H1 (cell line): ENCODE measurements at regions not wholly inside any gene's neighbourhood (a gene's known extent, or its start where the extent isn't known, plus 50 kb on each side); places are given as distances from the start of the nearest gene placed in this dataset.

Experiments used
- CTCF ChIA-PET: fragments of 300-600 bp; sonication (Branson Sonifier 250); formaldehyde crosslinking; loops from one replicate; lab custom pipeline; 2021; ENCODE audit not compliant: partially characterized antibody; lab: Charles Lee
- POLR2A ChIA-PET: fragments of 300-600 bp; sonication (Branson Sonifier 250); formaldehyde crosslinking; loops from one replicate; lab custom pipeline; 2021; ENCODE audit warnings: inconsistent platforms; ENCODE audit not compliant: partially characterized antibody; lab: Charles Lee
- DNase-seq, 2 experiments: peaks; one replicate each; pipeline versions ENCODE4 v3.0.0 to v3.0.0-alpha.2; 2010 to 2022; ENCODE audit warnings: low spot score in 2 of 2, low read depth in 1 of 2, mixed read lengths in 1 of 2
- FAIRE-seq: peaks from 2 replicates; lab custom pipeline; 2011; peaks lifted over from hg19 to GRCh38; lab: Jason Lieb, UNC
- H2AFZ ChIP-seq: 2 replicates; pipeline ENCODE4 v1.8.1; 2012; ENCODE audit warnings: low read length, inconsistent platforms
- H2AK5ac ChIP-seq: 2 replicates; pipeline ENCODE4 v1.6.1; 2013; ENCODE audit warnings: low read depth, low read length
- H2BK120ac ChIP-seq: replicated peaks from 2 replicates; pipeline ENCODE3; 2013; ENCODE audit warnings: low read depth, low read length, inconsistent platforms
- H2BK12ac ChIP-seq: 2 replicates; pipeline ENCODE4 v1.6.1; 2013; ENCODE audit warnings: low read depth, low read length
- H2BK15ac ChIP-seq: 2 replicates; pipeline ENCODE4 v1.6.1; 2013; ENCODE audit warnings: low read length
- H2BK20ac ChIP-seq: 2 replicates; pipeline ENCODE4 v1.6.1; 2013; ENCODE audit warnings: low read length
- H2BK5ac ChIP-seq: 2 replicates; pipeline ENCODE4 v1.6.1; 2013; ENCODE audit warnings: low read depth, low read length
- H3K14ac ChIP-seq: 2 replicates; pipeline ENCODE4 v1.6.1; 2013; ENCODE audit warnings: inconsistent platforms; ENCODE audit not compliant: insufficient read length
- H3K18ac ChIP-seq: 2 replicates; pipeline ENCODE4 v1.6.1; 2013; ENCODE audit warnings: low read length; ENCODE audit errors: extremely low read depth
- H3K23ac ChIP-seq: 2 replicates; pipeline ENCODE4 v1.6.1; 2013; ENCODE audit warnings: inconsistent platforms; ENCODE audit not compliant: insufficient read length
- H3K23me2 ChIP-seq: 2 replicates; pipeline ENCODE4 v1.6.1; 2013; ENCODE audit warnings: low read depth, low read length
- H3K27ac ChIP-seq: 2 replicates; pipeline ENCODE4 v1.6.1; 2011; ENCODE audit warnings: low read depth, low read length, inconsistent platforms
- H3K27me3 ChIP-seq, 4 experiments: replicated peaks in 1 of 4; 1 replicate in 1 of 4; 2 replicates in 3 of 4; pipeline versions ENCODE4 v1.6.1 to v1.8.1; 2011 to 2013; ENCODE audit warnings: low read length in 3 of 4, mild to moderate bottlenecking in 3 of 4, inconsistent platforms in 2 of 4, mixed read lengths in 2 of 4, moderate library complexity in 1 of 4; ENCODE audit not compliant: control insufficient read depth in 3 of 4, insufficient read depth in 3 of 4; ENCODE audit errors: extremely low read depth in 1 of 4
- H3K36me3 ChIP-seq, 4 experiments: 2 replicates each; pipeline versions ENCODE4 v1.6.1 to v1.8.1; 2011 to 2013; ENCODE audit warnings: mild to moderate bottlenecking in 4 of 4, low read length in 3 of 4, moderate library complexity in 2 of 4, control low read depth in 1 of 4, inconsistent platforms in 1 of 4; ENCODE audit not compliant: insufficient read depth in 4 of 4, control insufficient read depth in 2 of 4
- H3K4ac ChIP-seq: replicated peaks from 2 replicates; pipeline ENCODE3; 2013; ENCODE audit warnings: low read length, low read depth, mixed read lengths, inconsistent platforms; ENCODE audit not compliant: insufficient read length
- H3K4me1 ChIP-seq, 4 experiments: replicated peaks in 1 of 4; 1 replicate in 1 of 4; 2 replicates in 3 of 4; pipeline versions ENCODE4 v1.6.1 to v1.8.1; 2011 to 2013; ENCODE audit warnings: low read length in 3 of 4, inconsistent platforms in 2 of 4, mixed read lengths in 1 of 4; ENCODE audit not compliant: insufficient read depth in 4 of 4, control insufficient read depth in 3 of 4
- H3K4me2 ChIP-seq, 2 experiments: 2 replicates each; pipeline versions ENCODE4 v1.6.1 to v1.8.1; 2011 to 2013; ENCODE audit warnings: low read depth in 2 of 2, low read length in 2 of 2, control low read depth in 1 of 2, inconsistent platforms in 1 of 2, mild to moderate bottlenecking in 1 of 2; ENCODE audit not compliant: insufficient read depth in 1 of 2
- H3K4me3 ChIP-seq, 4 experiments: fragments of 200-600, 300-600 bp in 1 of 4; sonication (generic), shearing (Covaris generic), sonication (Bioruptor Twin) in 1 of 4; 2 replicates each; pipeline versions ENCODE4 v1.5.1 to v1.8.1; 2011 to 2016; ENCODE audit warnings: low read length in 4 of 4, low read depth in 3 of 4, control low read depth in 2 of 4, inconsistent platforms in 2 of 4, mild to moderate bottlenecking in 2 of 4, mixed read lengths in 1 of 4, moderate library complexity in 1 of 4; ENCODE audit not compliant: insufficient read depth in 2 of 4; ENCODE audit errors: extremely low read depth in 1 of 4
- H3K56ac ChIP-seq: replicated peaks from 2 replicates; pipeline ENCODE3; 2013; ENCODE audit warnings: low read depth, mild to moderate bottlenecking, mixed read lengths, low read length, inconsistent platforms; ENCODE audit not compliant: insufficient read length
- H3K79me1 ChIP-seq: 2 replicates; pipeline ENCODE4 v1.6.1; 2013; ENCODE audit warnings: low read depth, low read length, control low read depth
- H3K79me2 ChIP-seq, 2 experiments: 2 replicates each; pipeline versions ENCODE4 v1.6.1 to v1.8.1; 2012 to 2013; ENCODE audit warnings: low read length in 2 of 2, mild to moderate bottlenecking in 2 of 2, inconsistent platforms in 1 of 2; ENCODE audit not compliant: insufficient read depth in 2 of 2, control insufficient read depth in 1 of 2
- H3K9ac ChIP-seq, 4 experiments: replicated peaks in 1 of 4; 1 replicate in 1 of 4; 2 replicates in 3 of 4; pipeline versions ENCODE4 v1.6.1 to v1.8.1; 2011 to 2013; ENCODE audit warnings: low read depth in 3 of 4, low read length in 3 of 4, control low read depth in 2 of 4, mild to moderate bottlenecking in 2 of 4, moderate library complexity in 2 of 4, inconsistent platforms in 1 of 4; ENCODE audit errors: extremely low read depth in 1 of 4
- H3K9me3 ChIP-seq, 2 experiments: 2 replicates each; pipeline versions ENCODE4 v1.6.1 to v1.8.1; 2012 to 2013; ENCODE audit warnings: mild to moderate bottlenecking in 2 of 2, moderate library complexity in 2 of 2, control low read depth in 1 of 2, inconsistent platforms in 1 of 2, low read depth in 1 of 2, low read length in 1 of 2, mixed read lengths in 1 of 2; ENCODE audit not compliant: insufficient read depth in 2 of 2
- H4K20me1 ChIP-seq, 2 experiments: replicated peaks in 1 of 2; 2 replicates each; pipeline versions ENCODE3 to v1.8.1; 2011 to 2013; ENCODE audit warnings: inconsistent platforms in 2 of 2, low read length in 2 of 2, mild to moderate bottlenecking in 1 of 2; ENCODE audit not compliant: insufficient read depth in 2 of 2, control insufficient read depth in 1 of 2
- H4K5ac ChIP-seq: 2 replicates; pipeline ENCODE4 v1.6.1; 2013; ENCODE audit warnings: low read length, low read depth, mixed read lengths, inconsistent platforms; ENCODE audit not compliant: insufficient read length
- H4K8ac ChIP-seq: 2 replicates; pipeline ENCODE4 v1.8.0; 2013; ENCODE audit warnings: mild to moderate bottlenecking, moderate library complexity, low read length, inconsistent platforms; ENCODE audit not compliant: insufficient read depth; ENCODE audit errors: extremely low read depth
- H4K91ac ChIP-seq: replicated peaks from 2 replicates; pipeline ENCODE3; 2013; ENCODE audit warnings: low read length, mixed read lengths, inconsistent platforms; ENCODE audit not compliant: insufficient read length
- KDM1A ChIP-seq: fragments of 200-600, 300-600 bp; sonication (generic); IDR thresholded peaks from 2 replicates; pipeline ENCODE4 v1.7.1; 2016; ENCODE audit warnings: mild to moderate bottlenecking, low read length, borderline replicate concordance
- KDM4A ChIP-seq: IDR thresholded peaks from one replicate; pipeline ENCODE4 v1.7.1; 2012; ENCODE audit warnings: low read depth, mild to moderate bottlenecking, moderate library complexity, low read length, inconsistent platforms; ENCODE audit not compliant: severe bottlenecking
- WGBS, 2 experiments: shearing (Covaris generic) in 1 of 2; methylation state at CpG; one replicate each; pipeline versions ENCODE4 v1.1.6 to v1.1.7; 2013 to 2015; ENCODE audit warnings: low lambda C conversion rate in 2 of 2, mixed read lengths in 2 of 2, inconsistent platforms in 1 of 2, low coverage in 1 of 2, missing lambda C conversion rate in 1 of 2; ENCODE audit not compliant: insufficient replicate concordance in 2 of 2, insufficient coverage in 1 of 2, insufficient read length in 1 of 2; ENCODE audit errors: extremely low coverage in 1 of 2, missing lambda C conversion rate in 1 of 2; 5-methylcytosine and 5-hydroxymethylcytosine counted together

DNA sequence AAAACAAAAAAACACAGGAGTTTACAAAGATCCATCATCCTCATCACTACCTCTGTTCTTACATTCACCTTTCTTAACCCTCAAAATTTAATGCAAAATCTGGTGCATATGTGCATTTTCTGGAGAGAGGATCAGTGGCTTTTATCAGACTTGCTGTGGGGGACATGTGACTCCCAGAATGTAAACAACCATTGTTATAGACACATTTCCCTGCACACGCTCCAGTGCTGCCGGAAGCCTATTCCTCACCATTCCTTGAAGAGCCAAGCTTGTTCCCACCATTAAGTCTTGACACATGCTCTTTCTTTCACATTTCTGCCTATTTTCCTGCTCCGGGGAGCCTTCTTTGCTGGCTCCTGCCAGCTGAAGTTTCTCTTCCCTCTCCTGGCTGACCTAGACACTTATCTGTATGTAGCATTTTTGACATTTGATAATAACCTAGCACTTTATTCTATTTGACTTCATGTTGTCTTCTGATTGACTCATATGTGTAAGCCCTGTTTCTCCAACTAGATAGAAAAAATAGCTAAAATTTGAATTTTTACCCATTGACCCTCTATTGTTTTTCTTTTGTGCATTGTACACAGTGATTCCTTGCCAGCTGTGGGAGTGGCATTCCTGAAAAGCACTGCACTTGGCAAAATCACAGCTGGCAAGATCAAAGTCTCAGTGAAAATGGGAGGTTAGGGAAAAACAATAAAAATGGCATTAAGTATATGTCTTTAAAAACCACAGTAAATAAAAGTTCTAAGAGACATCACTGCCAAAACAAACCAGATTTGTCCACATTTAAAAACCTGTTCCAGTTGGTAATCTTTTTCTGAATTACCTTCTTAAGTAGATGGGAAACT lies 76.8 kb upstream of the CIBAR2 start:
- Histone ChIP-seq H3K56ac (no peak overlapping the region), H3K79me2 (0 out of 4 replicates have a peak, but pooled peaks cover 0 to 2% of the 10 kb centered on the region in 2 experiments), H2BK12ac (no peak overlapping the region), H2AK5ac (no peak overlapping the region), H4K5ac (no peak overlapping the region), H4K91ac (no peak overlapping the region), H3K14ac (no peak overlapping the region), H2BK15ac (no peak overlapping the region), H3K4ac (no peak overlapping the region), H3K79me1 (peaks cover 2% of the 10 kb centered on the region; the same call in 1 of the 2 replicates), H2BK5ac (no peak overlapping the region), H4K8ac (no peak overlapping the region), H3K4me3 (no peak overlapping the region), H3K4me2 (no peak overlapping the region), H3K23me2 (no peaks in the 10 kb centered on the region), H2BK20ac (no peak overlapping the region), H3K9me3 (peaks cover 0 to 6% of the 10 kb centered on the region in 2 experiments; a peak in 2 of 4 replicates), H3K23ac (no peak overlapping the region), H3K9ac (no peak overlapping the region), H4K20me1 (peaks cover 0 to 7% of the 10 kb centered on the region in 2 experiments), H3K27me3 (no peaks in the 10 kb centered on the region), H3K27ac (no peak overlapping the region), H2BK120ac (no peak overlapping the region), H3K18ac (no peak overlapping the region)
- 79% methylated on average over 3 of the region's 3 CpGs; no CpG with 5 or more reads in 1 of the 2 experiments for WGBS, 2 experiments
- POLR2A ChIA-PET, result interaction anchor here (1.0 kb wide), 1 partner anchor 8 kb away, joined by 4 read pairs; no protein-coding TSS in a partner anchor
- DNase-seq, result no peak
- CTCF ChIA-PET, result interaction anchor here (0.6 to 4.0 kb wide), 15 partner anchors 9 to 109 kb away, joined by 3 to 19 read pairs (median 5); no protein-coding TSS in a partner anchor
- TF ChIP-seq KDM1A, result no peak
- no peak for TF ChIP-seq KDM4A
- TF ChIP-seq, all 59 proteins: peak for 0
- peaks cover 0 to 3% (median under 1%) of the 10 kb centered on the region in 4 experiments; a peak in 5 of 7 replicates for H3K4me1 ChIP-seq
- 0 out of 8 replicates have a peak, but pooled peaks cover 0 to 2% (median 0%) of the 10 kb centered on the region in 4 experiments for H3K36me3 ChIP-seq
- H2AFZ ChIP-seq, result no peak overlapping the region
- FAIRE-seq, result no peak
